Adrenal gland (tissue), 5 donors: ENCODE measurements at regions not wholly inside any gene's neighbourhood (a gene's known extent, or its start where the extent isn't known, plus 50 kb on each side); places are given as distances from the start of the nearest gene placed in this dataset.
"Not testable (repeated sequence)": the region's sequence is repeated elsewhere in the genome, so short reads cannot be mapped to it uniquely, and the experiment has no call there.

Experiments
- POLR2A ChIP-seq, 2 donors: fragments of 450-650 bp; IDR thresholded peaks; one replicate each; pipeline ENCODE4 v1.6.1; 2017; ENCODE audit warnings: antibody characterized with exemption in 2 of 2, mild to moderate bottlenecking in 2 of 2, moderate library complexity in 1 of 2
- TF ChIP-seq, protein P1 (sequence below), 6 experiments: fragments of 450-650 bp in 4 of 6; fragments of 200-600 bp in 2 of 6; sonication (generic) in 1 of 6; IDR thresholded peaks; 1 replicate in 5 of 6; 2 replicates in 1 of 6; pipeline versions ENCODE4 v1.5.1 to v1.8.0; 2016 to 2021; ENCODE audit warnings: antibody characterized with exemption in 6 of 6, mild to moderate bottlenecking in 2 of 6, moderate library complexity in 1 of 6
- donor health status: DM: no; HTN: no; CAD: no.

DNA sequence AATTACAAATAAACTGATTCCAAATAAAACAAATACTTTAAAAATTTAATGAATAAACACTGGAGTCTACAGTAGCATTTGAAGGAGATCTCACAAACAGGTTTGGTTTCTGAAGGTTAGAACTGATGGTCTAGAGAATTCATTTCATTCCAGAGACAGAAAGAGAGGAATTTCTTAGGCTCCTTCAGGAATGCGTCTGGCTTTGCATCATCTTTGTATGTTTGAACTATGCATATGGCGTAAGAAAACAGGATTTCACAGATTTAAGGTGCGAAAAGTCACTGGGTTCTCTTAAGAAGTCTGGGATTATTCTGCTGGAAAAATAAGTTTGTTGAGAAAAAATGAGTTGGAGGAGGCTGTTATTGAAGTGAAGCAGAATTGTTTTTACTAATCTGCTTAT, 139.9 kb upstream of the DUSP22 start:
- TF ChIP-seq, protein P1, sequence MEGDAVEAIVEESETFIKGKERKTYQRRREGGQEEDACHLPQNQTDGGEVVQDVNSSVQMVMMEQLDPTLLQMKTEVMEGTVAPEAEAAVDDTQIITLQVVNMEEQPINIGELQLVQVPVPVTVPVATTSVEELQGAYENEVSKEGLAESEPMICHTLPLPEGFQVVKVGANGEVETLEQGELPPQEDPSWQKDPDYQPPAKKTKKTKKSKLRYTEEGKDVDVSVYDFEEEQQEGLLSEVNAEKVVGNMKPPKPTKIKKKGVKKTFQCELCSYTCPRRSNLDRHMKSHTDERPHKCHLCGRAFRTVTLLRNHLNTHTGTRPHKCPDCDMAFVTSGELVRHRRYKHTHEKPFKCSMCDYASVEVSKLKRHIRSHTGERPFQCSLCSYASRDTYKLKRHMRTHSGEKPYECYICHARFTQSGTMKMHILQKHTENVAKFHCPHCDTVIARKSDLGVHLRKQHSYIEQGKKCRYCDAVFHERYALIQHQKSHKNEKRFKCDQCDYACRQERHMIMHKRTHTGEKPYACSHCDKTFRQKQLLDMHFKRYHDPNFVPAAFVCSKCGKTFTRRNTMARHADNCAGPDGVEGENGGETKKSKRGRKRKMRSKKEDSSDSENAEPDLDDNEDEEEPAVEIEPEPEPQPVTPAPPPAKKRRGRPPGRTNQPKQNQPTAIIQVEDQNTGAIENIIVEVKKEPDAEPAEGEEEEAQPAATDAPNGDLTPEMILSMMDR (IDR thresholded peaks at IDR 0.05): not testable (repeated sequence)
- TF ChIP-seq POLR2A (IDR thresholded peaks at IDR 0.05): not testable (repeated sequence)
